PC-3 (cell line): ENCODE measurements at regions not wholly inside any gene's neighbourhood (a gene's known extent, or its start where the extent isn't known, plus 50 kb on each side); places are given as distances from the start of the nearest gene placed in this dataset.

Experiments
- EZH2 ChIP-seq: fragments of 300-600 bp; sonication (generic); IDR thresholded peaks from one replicate; pipeline ENCODE4 v1.6.1; 2017; ENCODE audit warnings: antibody characterized with exemption, mild to moderate bottlenecking, low read length; ENCODE audit not compliant: unreplicated experiment
- TF ChIP-seq, protein P1 (sequence below): fragments of 300-600 bp; sonication (generic); conservative IDR thresholded peaks from 2 replicates; pipeline ENCODE4 v1.5.1; 2017; ENCODE audit warnings: antibody characterized with exemption, low read depth, mild to moderate bottlenecking, low read length

DNA sequence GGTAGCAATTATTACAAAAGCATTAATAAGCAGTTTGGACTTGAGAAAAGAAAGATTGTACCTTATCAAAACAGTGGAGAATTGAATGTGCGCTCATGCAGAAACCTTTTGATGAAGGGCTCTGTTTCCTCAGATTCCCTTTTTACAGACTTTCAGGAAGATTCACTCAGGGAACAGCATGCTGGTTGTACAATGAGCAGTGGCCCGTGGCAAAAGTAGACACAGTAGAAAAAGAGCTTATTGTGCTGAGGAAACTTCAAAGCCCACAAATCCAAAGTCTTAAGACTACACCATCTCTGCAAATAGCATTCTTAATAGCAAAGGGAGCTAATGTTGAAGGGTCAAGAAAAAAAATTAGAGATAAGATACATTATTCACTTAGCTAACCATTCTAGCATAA lies 858.9 kb downstream of the PDHA2 start:
- TF ChIP-seq, protein P1, sequence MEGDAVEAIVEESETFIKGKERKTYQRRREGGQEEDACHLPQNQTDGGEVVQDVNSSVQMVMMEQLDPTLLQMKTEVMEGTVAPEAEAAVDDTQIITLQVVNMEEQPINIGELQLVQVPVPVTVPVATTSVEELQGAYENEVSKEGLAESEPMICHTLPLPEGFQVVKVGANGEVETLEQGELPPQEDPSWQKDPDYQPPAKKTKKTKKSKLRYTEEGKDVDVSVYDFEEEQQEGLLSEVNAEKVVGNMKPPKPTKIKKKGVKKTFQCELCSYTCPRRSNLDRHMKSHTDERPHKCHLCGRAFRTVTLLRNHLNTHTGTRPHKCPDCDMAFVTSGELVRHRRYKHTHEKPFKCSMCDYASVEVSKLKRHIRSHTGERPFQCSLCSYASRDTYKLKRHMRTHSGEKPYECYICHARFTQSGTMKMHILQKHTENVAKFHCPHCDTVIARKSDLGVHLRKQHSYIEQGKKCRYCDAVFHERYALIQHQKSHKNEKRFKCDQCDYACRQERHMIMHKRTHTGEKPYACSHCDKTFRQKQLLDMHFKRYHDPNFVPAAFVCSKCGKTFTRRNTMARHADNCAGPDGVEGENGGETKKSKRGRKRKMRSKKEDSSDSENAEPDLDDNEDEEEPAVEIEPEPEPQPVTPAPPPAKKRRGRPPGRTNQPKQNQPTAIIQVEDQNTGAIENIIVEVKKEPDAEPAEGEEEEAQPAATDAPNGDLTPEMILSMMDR: no peak
- no peak for TF ChIP-seq EZH2
